LNCaP clone FGC (cell line): ENCODE measurements at regions not wholly inside any gene's neighbourhood (a gene's known extent, or its start where the extent isn't known, plus 50 kb on each side); places are given as distances from the start of the nearest gene placed in this dataset.

Experiments
- DNase-seq: peaks from one replicate; pipeline ENCODE4 v3.0.0-alpha.2; 2011; ENCODE audit warnings: low read depth
- H3K4me3 ChIP-seq: 2 replicates; pipeline ENCODE4 v1.5.1; 2011; ENCODE audit warnings: mild to moderate bottlenecking, low read depth, low read length, control low read depth
- TF ChIP-seq, protein P1 (sequence below): IDR thresholded peaks from 2 replicates; pipeline ENCODE4 v1.5.1; 2012; ENCODE audit warnings: mild to moderate bottlenecking; ENCODE audit not compliant: control insufficient read depth, insufficient read depth; ENCODE audit errors: extremely low read depth

DNA sequence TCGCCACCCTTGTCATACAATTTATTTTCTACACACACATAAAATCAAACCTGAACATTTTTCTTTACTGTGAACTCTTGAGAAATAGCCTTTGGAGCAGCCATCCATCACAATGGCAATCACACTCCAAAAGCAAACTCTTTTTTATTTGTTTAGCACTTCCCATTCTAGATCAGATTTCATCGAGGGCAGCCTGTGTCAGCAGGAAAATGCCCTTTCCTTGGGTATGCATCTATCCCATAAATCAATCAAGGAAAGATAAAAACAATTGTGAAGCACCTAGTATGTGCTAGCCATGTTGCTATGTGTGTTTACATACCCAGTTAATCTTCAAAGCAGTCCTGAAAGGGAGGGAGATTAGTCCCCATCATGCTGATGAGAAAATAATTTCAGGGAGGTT is 484.1 kb upstream of the USP24 start:
- no peak for DNase-seq
- TF ChIP-seq, protein P1, sequence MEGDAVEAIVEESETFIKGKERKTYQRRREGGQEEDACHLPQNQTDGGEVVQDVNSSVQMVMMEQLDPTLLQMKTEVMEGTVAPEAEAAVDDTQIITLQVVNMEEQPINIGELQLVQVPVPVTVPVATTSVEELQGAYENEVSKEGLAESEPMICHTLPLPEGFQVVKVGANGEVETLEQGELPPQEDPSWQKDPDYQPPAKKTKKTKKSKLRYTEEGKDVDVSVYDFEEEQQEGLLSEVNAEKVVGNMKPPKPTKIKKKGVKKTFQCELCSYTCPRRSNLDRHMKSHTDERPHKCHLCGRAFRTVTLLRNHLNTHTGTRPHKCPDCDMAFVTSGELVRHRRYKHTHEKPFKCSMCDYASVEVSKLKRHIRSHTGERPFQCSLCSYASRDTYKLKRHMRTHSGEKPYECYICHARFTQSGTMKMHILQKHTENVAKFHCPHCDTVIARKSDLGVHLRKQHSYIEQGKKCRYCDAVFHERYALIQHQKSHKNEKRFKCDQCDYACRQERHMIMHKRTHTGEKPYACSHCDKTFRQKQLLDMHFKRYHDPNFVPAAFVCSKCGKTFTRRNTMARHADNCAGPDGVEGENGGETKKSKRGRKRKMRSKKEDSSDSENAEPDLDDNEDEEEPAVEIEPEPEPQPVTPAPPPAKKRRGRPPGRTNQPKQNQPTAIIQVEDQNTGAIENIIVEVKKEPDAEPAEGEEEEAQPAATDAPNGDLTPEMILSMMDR, result no peak
- no peak overlapping the region for H3K4me3 ChIP-seq

DNA sequence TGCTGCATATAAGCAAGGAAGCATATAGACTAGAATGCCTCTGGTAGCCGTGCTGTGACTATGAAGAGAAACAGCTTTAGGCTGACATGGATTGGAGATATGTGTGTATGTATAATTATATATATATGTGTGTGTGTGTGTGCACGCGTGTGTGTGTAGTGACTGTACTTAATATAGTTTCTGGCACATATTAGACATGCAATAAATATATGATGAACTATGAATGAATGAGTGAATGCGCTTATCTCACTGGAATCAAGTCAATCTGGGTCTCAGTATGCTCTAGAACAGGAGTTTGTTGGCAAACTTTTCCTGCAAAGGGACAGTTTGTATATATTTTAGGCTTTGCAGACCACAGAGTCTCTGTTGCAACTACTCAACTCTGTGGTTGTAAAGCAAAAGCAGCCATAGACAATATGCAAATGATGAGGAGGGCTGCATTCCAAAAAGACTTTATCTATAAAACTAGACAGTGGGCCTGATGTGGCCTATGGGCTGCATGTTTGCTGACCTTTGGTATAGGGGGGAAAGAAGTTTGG is 482.9 kb upstream of the USP24 start:
- TF ChIP-seq, protein P1, result no peak
- no peak overlapping the region for H3K4me3 ChIP-seq

DNA sequence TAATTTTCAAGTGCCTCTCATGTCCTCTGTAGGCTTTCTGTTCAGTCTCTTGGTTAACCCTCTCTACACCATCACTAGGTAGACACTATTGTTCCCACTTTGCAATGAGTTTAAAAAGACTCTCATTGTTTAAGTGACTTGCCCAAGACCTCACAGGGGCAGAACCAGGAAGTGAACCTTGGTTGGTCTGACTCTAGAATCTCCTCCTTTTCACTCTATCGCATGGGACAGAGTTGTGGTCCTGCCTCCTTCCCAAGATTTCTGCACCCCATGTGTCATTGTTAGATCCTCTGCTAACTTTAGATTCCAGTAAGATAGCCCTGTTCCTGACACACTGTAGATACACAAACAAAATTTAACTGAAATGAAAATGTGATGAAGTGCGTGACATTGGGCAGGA is 481.7 kb upstream of the USP24 start:
- no peak overlapping the region for H3K4me3 ChIP-seq
- TF ChIP-seq, protein P1, result no peak
- DNase-seq, result no peak

More for the DNA sequence above, 482.9 kb upstream of the USP24 start:
- DNase-seq, result no peak

DNA sequence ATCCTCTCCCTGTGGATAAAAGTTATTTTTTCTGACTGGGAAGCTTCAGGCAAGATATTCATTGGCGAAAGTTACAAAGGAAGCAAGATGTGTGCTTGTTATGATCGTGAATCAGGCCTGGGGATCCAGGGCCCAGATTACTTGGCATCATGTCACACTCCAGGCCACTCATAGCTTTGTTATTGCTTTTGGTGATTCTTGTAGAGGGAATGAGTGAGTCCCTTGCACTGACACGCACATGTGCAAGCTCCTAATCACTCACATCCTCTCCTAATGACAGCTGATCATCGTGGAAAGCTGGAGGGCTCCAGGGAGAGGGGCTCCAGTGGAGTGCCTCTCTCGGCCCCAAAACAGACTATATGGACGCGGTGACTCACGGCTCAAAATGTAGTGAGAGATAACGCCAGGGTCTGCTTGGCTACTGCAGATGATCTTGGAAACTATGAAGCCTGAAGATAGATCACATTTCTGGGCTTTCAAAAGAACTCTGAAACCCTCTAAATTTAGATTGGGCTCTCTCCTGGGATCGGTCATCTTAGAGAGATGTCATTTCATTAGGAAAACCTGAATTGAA is 481.1 kb upstream of the USP24 start:
- TF ChIP-seq, protein P1, result no peak
- H3K4me3 ChIP-seq, result no peak overlapping the region
- no peak for DNase-seq

DNA sequence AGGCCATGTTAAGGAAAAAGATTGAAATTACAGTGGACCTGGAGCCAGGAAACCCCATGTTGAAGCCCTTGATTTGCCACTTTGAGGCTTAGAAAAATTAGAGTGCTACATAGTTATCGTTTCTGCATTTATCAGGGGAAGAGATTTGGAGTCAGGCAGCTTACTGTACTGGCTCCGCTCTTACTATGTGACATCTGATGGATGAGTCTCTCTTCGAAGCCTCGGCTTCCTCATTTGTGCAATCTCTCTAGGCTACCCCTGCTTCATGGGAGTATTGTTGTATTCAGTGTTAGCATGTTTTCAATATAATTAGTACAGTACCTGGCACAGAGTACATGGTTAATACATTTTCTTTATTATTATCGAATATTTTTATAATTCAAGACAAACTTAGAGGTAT is 480.4 kb upstream of the USP24 start:
- TF ChIP-seq, protein P1, result no peak
- DNase-seq, result no peak
- no peak overlapping the region for H3K4me3 ChIP-seq

DNA sequence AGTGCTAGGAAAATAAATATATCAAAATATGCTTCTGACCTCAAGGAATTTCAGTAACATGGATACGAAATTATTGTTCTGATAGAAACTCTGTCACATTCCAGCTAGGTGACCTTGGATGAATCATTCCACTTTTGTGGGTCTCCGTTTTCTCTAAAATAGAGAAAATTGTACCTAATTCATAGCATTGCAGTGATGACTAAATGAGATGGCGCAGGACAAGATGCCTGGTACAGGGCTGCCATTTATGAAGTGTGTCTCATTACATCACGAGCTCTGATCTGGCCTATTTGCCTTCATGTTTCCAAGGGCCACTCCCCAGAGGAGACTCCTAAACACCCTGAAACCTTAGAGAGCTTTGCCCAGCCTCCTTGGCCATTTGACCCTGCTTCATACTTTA is 480.0 kb upstream of the USP24 start:
- no peak for DNase-seq
- no peak overlapping the region for H3K4me3 ChIP-seq
- TF ChIP-seq, protein P1, result no peak

DNA sequence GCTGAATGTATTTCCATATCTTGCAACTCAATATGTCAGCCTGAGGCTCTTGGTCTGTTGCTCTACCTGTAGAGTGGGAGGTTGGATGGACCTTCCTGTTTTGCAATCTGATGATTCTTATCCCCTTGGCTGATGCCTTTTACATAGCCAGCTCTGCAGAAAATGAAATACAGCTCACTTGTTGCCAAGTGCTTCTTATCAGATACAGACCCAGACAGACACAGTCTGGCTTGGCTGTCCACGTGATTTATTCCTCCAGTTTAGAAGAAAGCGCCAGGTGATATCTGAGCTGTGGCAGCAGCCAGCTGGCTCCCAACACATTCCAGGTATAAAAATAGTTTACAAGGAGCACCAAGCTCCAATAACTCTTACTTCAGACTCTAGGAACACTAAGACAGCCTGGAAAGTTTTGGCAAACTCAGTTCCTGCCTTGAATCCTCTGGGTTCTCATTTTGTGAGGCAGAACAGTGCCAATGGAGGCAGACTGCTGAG is 479.2 kb upstream of the USP24 start:
- DNase-seq, result peak; percentile 98
- H3K4me3 ChIP-seq, result no peak overlapping the region
- TF ChIP-seq, protein P1, result no peak
